Lower leg skin (tissue), 3 donors: ENCODE measurements at regions not wholly inside any gene's neighbourhood (a gene's known extent, or its start where the extent isn't known, plus 50 kb on each side); places are given as distances from the start of the nearest gene placed in this dataset.

ENCODE experiments used
- CTCF ChIP-seq, 3 donors: fragments of 450-650 bp; IDR thresholded peaks; one replicate each; pipeline ENCODE4 v1.5.1; 2016; ENCODE audit warnings: antibody characterized with exemption in 3 of 3, mild to moderate bottlenecking in 3 of 3, moderate library complexity in 2 of 3
- POLR2A ChIP-seq, 2 donors: fragments of 450-650 bp; IDR thresholded peaks; one replicate each; pipeline ENCODE4 v1.6.1; 2016 to 2017; ENCODE audit warnings: antibody characterized with exemption in 2 of 2, mild to moderate bottlenecking in 1 of 2, moderate library complexity in 1 of 2

- TF ChIP-seq CTCF (IDR thresholded peaks at IDR 0.05) (no peak), POLR2A (IDR thresholded peaks at IDR 0.05) (no peak)
Observed at GRCh38 chr10:63677001-63677400, 155.8 kb downstream of the REEP3 start.
